ENCODE measurements at regions not wholly inside any gene's neighbourhood (a gene's known extent, or its start where the extent isn't known, plus 50 kb on each side); places are given as distances from the start of the nearest gene placed in this dataset.

DNA sequence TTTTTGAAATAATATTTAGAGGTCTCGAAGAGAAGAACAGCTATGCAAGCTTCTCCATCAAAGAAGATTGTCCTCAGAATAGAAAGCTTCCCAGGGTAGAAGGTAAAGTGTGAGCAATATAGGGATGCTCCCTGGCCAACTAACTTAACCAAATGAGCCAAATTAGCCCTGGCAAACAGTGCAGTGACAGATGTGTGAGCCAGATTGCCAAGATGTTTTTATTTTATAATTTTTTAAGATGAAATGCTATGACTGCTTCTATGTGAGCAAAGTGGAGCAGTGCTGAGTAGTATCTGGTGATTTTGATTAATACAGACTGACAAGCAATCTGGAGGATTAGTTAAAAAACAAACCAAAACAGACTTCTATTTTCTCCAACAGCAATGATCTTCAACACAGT is 202.1 kb downstream of the NOVA1 start:
- Histone ChIP-seq H2BK15ac (replicated peaks; ENCODE audit: low read depth) (no peak overlapping the region), H3K27ac (ENCODE audit: low read depth, low read length) (no peak overlapping the region), H4K5ac (ENCODE audit: low read length) (no peak overlapping the region), H2AK5ac (ENCODE audit: low read length) (no peak overlapping the region), H3K36me3 (ENCODE audit: control insufficient read depth, insufficient read depth, low read length) (no peaks in the 10 kb centered on the region), H3K4me3 (ENCODE audit: low read length) (no peak overlapping the region), H3K56ac (ENCODE audit: low read length) (no peak overlapping the region), H3K79me1 (ENCODE audit: low read length) (no peaks in the 10 kb centered on the region), H3K79me2 (ENCODE audit: control insufficient read depth, insufficient read depth, low read length) (no peaks in the 10 kb centered on the region), H3K9ac (ENCODE audit: low read length) (no peak overlapping the region), H3K23ac (ENCODE audit: low read length) (no peak overlapping the region), H3K4ac (ENCODE audit: low read depth, low read length) (no peak overlapping the region), H3K18ac (ENCODE audit: low read length) (no peak overlapping the region), H3K4me2 (ENCODE audit: low read length) (no peak overlapping the region), H2BK120ac (ENCODE audit: low read depth, low read length) (no peak overlapping the region), H2BK5ac (ENCODE audit: low read length) (no peak overlapping the region), H3K27me3 (ENCODE audit: insufficient read depth, low read length, poor library complexity) (no peaks in the 10 kb centered on the region), H3K4me1 (ENCODE audit: control insufficient read depth, low read depth, low read length) (peaks cover 2% of the 10 kb centered on the region), H4K8ac (ENCODE audit: low read depth, low read length) (no peak overlapping the region)
- DNase-seq = no peak
- WGBS (ENCODE audit: extremely low coverage, insufficient coverage, low lambda C conversion rate) = no CpG with 5 or more reads among the region's 1 CpG

GRCh38 chr14:26394150-26394810 is 203.6 kb downstream of the NOVA1 start:
- peak; percentile 87 for DNase-seq
- H3K18ac ChIP-seq (ENCODE audit: low read length) = no peak overlapping the region
- no peak overlapping the region for H2BK15ac ChIP-seq (replicated peaks; ENCODE audit: low read depth)
- no peaks in the 10 kb centered on the region for H3K79me2 ChIP-seq (ENCODE audit: control insufficient read depth, insufficient read depth, low read length)
- no peak overlapping the region for H3K4ac ChIP-seq (ENCODE audit: low read depth, low read length)
- H4K5ac ChIP-seq (ENCODE audit: low read length) = no peak overlapping the region
- no peaks in the 10 kb centered on the region for H3K79me1 ChIP-seq (ENCODE audit: low read length)
- peaks cover 5% of the 10 kb centered on the region for H3K4me1 ChIP-seq (ENCODE audit: control insufficient read depth, low read depth, low read length)
- no peak overlapping the region for H3K4me3 ChIP-seq (ENCODE audit: low read length)
- no peak overlapping the region for H4K8ac ChIP-seq (ENCODE audit: low read depth, low read length)
- H3K27ac ChIP-seq (ENCODE audit: low read depth, low read length) = no peak overlapping the region
- no peak overlapping the region for H3K4me2 ChIP-seq (ENCODE audit: low read length)
- no peak overlapping the region for H2BK120ac ChIP-seq (ENCODE audit: low read depth, low read length)
- H3K23ac ChIP-seq (ENCODE audit: low read length) = no peak overlapping the region
- H3K9ac ChIP-seq (ENCODE audit: low read length) = no peak overlapping the region
- no peak overlapping the region for H2BK5ac ChIP-seq (ENCODE audit: low read length)
- no peak overlapping the region for H3K56ac ChIP-seq (ENCODE audit: low read length)
- H3K36me3 ChIP-seq (ENCODE audit: control insufficient read depth, insufficient read depth, low read length) = no peaks in the 10 kb centered on the region
- no peaks in the 10 kb centered on the region for H3K27me3 ChIP-seq (ENCODE audit: insufficient read depth, low read length, poor library complexity)
- no peak overlapping the region for H2AK5ac ChIP-seq (ENCODE audit: low read length)
- WGBS (ENCODE audit: extremely low coverage, insufficient coverage, low lambda C conversion rate) = no CpG with 5 or more reads among the region's 4 CpGs

DNA sequence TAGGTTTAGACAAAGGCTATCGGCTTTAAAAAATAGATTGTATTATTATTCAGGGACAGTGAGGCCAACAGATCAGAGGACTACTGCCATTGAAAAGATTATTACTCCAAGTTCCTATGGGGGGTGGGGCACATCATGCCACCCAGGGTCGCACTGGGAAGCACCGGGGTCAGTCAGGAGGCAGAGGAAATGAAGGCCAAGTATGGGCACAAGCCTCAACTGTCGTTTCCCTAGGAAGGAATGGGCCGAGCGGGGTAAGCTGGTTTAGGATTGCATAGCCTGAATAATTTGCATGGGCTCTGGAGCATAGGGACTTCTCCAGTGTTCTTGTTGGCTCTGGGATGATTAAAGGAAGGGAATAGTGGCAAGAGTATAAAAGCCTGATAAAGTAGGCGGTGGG is 205.3 kb downstream of the NOVA1 start:
- Histone ChIP-seq H3K23ac (ENCODE audit: low read length) (no peak overlapping the region), H2AK5ac (ENCODE audit: low read length) (no peak overlapping the region), H3K4me1 (ENCODE audit: control insufficient read depth, low read depth, low read length) (peaks cover 5% of the 10 kb centered on the region), H3K4ac (ENCODE audit: low read depth, low read length) (no peak overlapping the region), H3K27me3 (ENCODE audit: insufficient read depth, low read length, poor library complexity) (no peaks in the 10 kb centered on the region), H3K4me2 (ENCODE audit: low read length) (no peak overlapping the region), H2BK5ac (ENCODE audit: low read length) (no peak overlapping the region), H3K79me2 (ENCODE audit: control insufficient read depth, insufficient read depth, low read length) (no peaks in the 10 kb centered on the region), H2BK15ac (replicated peaks; ENCODE audit: low read depth) (no peak overlapping the region), H3K18ac (ENCODE audit: low read length) (no peak overlapping the region), H3K9ac (ENCODE audit: low read length) (no peak overlapping the region), H3K79me1 (ENCODE audit: low read length) (no peaks in the 10 kb centered on the region), H3K56ac (ENCODE audit: low read length) (no peak overlapping the region), H4K8ac (ENCODE audit: low read depth, low read length) (no peak overlapping the region), H3K36me3 (ENCODE audit: control insufficient read depth, insufficient read depth, low read length) (no peaks in the 10 kb centered on the region), H4K5ac (ENCODE audit: low read length) (no peak overlapping the region), H2BK120ac (ENCODE audit: low read depth, low read length) (no peak overlapping the region), H3K4me3 (ENCODE audit: low read length) (no peak overlapping the region), H3K27ac (ENCODE audit: low read depth, low read length) (no peak overlapping the region)
- WGBS (ENCODE audit: extremely low coverage, insufficient coverage, low lambda C conversion rate) = no CpG with 5 or more reads among the region's 7 CpGs
- DNase-seq = no peak

GRCh38 chr14:26389646-26390508 is 208.0 kb downstream of the NOVA1 start:
- Histone ChIP-seq H3K27ac (ENCODE audit: low read depth, low read length) (no peak overlapping the region), H2AK5ac (ENCODE audit: low read length) (no peak overlapping the region), H3K79me1 (ENCODE audit: low read length) (no peaks in the 10 kb centered on the region), H2BK120ac (ENCODE audit: low read depth, low read length) (no peak overlapping the region), H3K4me2 (ENCODE audit: low read length) (no peak overlapping the region), H4K5ac (ENCODE audit: low read length) (no peak overlapping the region), H3K9ac (ENCODE audit: low read length) (no peak overlapping the region), H3K27me3 (ENCODE audit: insufficient read depth, low read length, poor library complexity) (no peaks in the 10 kb centered on the region), H3K4me3 (ENCODE audit: low read length) (no peak overlapping the region), H3K56ac (ENCODE audit: low read length) (no peak overlapping the region), H3K79me2 (ENCODE audit: control insufficient read depth, insufficient read depth, low read length) (no peaks in the 10 kb centered on the region), H3K18ac (ENCODE audit: low read length) (no peak overlapping the region), H2BK5ac (ENCODE audit: low read length) (no peak overlapping the region), H3K36me3 (ENCODE audit: control insufficient read depth, insufficient read depth, low read length) (no peaks in the 10 kb centered on the region), H3K4me1 (ENCODE audit: control insufficient read depth, low read depth, low read length) (peaks cover 5% of the 10 kb centered on the region), H3K4ac (ENCODE audit: low read depth, low read length) (no peak overlapping the region), H3K23ac (ENCODE audit: low read length) (no peak overlapping the region), H2BK15ac (replicated peaks; ENCODE audit: low read depth) (no peak overlapping the region), H4K8ac (ENCODE audit: low read depth, low read length) (no peak overlapping the region)
- WGBS (ENCODE audit: extremely low coverage, insufficient coverage, low lambda C conversion rate) = no CpG with 5 or more reads among the region's 2 CpGs
- DNase-seq = no peak

DNA sequence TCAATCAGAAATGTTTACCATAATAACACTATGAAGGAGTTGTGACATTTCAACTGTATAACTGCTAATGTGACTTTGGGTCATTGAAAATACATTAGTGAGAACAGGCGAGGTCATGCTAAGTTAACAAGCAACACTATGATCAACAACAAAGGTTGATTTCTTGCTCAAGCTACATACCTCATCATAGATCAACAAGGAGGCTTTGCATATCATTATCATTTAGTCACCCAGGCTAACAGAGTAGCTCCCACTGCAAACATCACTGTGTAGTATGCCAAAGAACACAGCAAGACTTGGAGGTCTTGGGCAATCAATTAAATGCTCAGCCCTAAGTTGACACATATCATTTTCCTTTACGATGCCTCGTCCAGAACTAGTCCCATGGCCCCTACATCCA is 212.5 kb downstream of the NOVA1 start:
- no peak for DNase-seq
- no peak overlapping the region for H2BK15ac ChIP-seq (replicated peaks; ENCODE audit: low read depth)
- peaks cover 2% of the 10 kb centered on the region for H3K4me1 ChIP-seq (ENCODE audit: control insufficient read depth, low read depth, low read length)
- no peaks in the 10 kb centered on the region for H3K79me2 ChIP-seq (ENCODE audit: control insufficient read depth, insufficient read depth, low read length)
- no peaks in the 10 kb centered on the region for H3K79me1 ChIP-seq (ENCODE audit: low read length)
- H3K4ac ChIP-seq (ENCODE audit: low read depth, low read length) = no peak overlapping the region
- no peaks in the 10 kb centered on the region for H3K36me3 ChIP-seq (ENCODE audit: control insufficient read depth, insufficient read depth, low read length)
- no peak overlapping the region for H2BK120ac ChIP-seq (ENCODE audit: low read depth, low read length)
- no peak overlapping the region for H3K4me3 ChIP-seq (ENCODE audit: low read length)
- H2AK5ac ChIP-seq (ENCODE audit: low read length) = no peak overlapping the region
- no peak overlapping the region for H4K8ac ChIP-seq (ENCODE audit: low read depth, low read length)
- no peak overlapping the region for H3K56ac ChIP-seq (ENCODE audit: low read length)
- no peak overlapping the region for H3K27ac ChIP-seq (ENCODE audit: low read depth, low read length)
- no peak overlapping the region for H3K23ac ChIP-seq (ENCODE audit: low read length)
- no CpG with 5 or more reads among the region's 3 CpGs for WGBS (ENCODE audit: extremely low coverage, insufficient coverage, low lambda C conversion rate)
- no peak overlapping the region for H3K4me2 ChIP-seq (ENCODE audit: low read length)
- H2BK5ac ChIP-seq (ENCODE audit: low read length) = no peak overlapping the region
- H3K27me3 ChIP-seq (ENCODE audit: insufficient read depth, low read length, poor library complexity) = no peaks in the 10 kb centered on the region
- H3K9ac ChIP-seq (ENCODE audit: low read length) = no peak overlapping the region
- no peak overlapping the region for H3K18ac ChIP-seq (ENCODE audit: low read length)
- no peak overlapping the region for H4K5ac ChIP-seq (ENCODE audit: low read length)

Measured in mesendoderm (in vitro differentiated cells).